LNCaP clone FGC (cell line): ENCODE measurements at regions not wholly inside any gene's neighbourhood (a gene's known extent, or its start where the extent isn't known, plus 50 kb on each side); places are given as distances from the start of the nearest gene placed in this dataset.

ENCODE experiments used
- DNase-seq: peaks from one replicate; pipeline ENCODE4 v3.0.0-alpha.2; 2011; ENCODE audit warnings: low read depth
- H3K4me3 ChIP-seq: 2 replicates; pipeline ENCODE4 v1.5.1; 2011; ENCODE audit warnings: mild to moderate bottlenecking, low read depth, low read length, control low read depth
- TF ChIP-seq, protein P1 (sequence below): IDR thresholded peaks from 2 replicates; pipeline ENCODE4 v1.5.1; 2012; ENCODE audit warnings: mild to moderate bottlenecking; ENCODE audit not compliant: control insufficient read depth, insufficient read depth; ENCODE audit errors: extremely low read depth

DNA sequence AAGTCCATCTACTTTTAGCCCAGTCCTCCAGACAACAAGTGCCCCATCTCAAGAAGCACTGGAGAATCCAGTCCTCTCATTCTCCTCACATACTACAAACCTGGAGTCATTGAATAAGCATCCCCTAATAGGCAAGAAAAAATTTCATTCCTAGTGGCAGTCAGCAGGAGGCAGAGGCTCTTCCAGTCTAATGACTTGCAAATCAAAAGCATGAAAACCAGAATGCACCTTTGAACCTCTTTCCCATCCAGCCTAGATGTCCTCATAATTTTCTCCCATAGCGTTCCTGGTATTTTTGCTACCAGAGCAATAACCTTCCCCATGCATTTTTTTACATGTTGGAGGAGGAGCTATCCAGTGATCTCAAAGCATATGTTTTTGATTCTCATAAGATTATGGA, 252.6 kb downstream of the TTC32 start:
- DNase-seq: no peak

DNA sequence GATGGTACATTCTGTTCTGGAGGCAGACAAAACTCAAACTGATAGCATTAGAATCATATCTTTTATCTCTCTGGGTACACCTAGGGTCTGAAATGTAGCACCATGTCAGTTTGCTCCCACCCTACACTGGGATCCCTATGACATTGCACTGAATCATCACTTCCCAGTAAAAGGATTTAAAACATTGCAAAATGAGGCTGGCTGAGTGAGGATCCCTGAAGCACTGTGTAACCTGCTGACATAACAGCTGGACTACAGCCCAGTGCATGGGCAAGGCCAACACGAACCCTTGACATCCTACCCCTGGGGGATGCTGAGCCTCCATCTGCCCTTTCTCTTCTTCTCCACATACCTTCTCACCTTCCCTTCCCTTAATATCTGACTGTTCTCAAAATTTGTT, 253.2 kb downstream of the TTC32 start:
- TF ChIP-seq, protein P1, sequence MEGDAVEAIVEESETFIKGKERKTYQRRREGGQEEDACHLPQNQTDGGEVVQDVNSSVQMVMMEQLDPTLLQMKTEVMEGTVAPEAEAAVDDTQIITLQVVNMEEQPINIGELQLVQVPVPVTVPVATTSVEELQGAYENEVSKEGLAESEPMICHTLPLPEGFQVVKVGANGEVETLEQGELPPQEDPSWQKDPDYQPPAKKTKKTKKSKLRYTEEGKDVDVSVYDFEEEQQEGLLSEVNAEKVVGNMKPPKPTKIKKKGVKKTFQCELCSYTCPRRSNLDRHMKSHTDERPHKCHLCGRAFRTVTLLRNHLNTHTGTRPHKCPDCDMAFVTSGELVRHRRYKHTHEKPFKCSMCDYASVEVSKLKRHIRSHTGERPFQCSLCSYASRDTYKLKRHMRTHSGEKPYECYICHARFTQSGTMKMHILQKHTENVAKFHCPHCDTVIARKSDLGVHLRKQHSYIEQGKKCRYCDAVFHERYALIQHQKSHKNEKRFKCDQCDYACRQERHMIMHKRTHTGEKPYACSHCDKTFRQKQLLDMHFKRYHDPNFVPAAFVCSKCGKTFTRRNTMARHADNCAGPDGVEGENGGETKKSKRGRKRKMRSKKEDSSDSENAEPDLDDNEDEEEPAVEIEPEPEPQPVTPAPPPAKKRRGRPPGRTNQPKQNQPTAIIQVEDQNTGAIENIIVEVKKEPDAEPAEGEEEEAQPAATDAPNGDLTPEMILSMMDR: no peak
- no peak overlapping the region for H3K4me3 ChIP-seq
- DNase-seq: no peak

More for the DNA sequence above, 252.6 kb downstream of the TTC32 start:
- TF ChIP-seq, protein P1: no peak
- H3K4me3 ChIP-seq: no peak overlapping the region

DNA sequence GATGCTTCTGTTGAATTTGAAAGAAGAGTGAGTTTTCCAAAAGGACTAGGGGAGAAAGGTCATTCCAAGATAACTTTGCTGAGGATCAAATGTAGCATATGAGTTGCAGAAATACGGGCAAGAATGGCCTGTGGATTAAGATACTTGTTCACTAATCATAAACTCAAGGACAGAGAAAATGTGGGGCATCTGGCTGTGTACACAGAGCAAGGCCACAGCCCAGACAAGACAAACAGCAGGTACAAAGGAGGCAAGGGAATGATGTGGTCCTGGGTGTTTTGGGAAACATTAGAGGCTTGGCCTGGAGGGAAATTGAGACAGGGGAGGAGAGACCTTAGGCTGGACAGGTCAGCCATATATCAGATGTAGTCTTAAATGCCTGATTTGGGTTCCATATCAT, 254.8 kb downstream of the TTC32 start:
- TF ChIP-seq, protein P1: no peak
- DNase-seq: no peak
- H3K4me3 ChIP-seq: no peak overlapping the region

DNA sequence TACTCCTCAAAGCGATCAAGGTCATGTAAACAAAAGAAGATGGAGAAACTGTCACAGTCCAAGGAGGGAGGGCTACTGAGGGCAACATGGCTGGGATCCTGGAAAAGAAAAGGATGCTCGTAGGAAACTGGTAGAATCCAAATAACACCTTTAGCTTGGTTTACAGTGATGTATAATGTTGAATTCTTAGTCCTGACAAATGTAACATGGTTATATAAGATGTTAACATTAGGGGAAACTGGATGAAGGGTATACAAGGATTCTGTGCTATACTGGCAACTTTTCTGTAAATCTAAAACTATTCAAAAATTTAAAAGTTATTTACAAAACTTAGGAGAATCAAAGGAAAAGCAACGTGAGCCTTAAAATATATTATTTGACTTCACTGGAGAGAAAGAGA, 257.0 kb downstream of the TTC32 start:
- H3K4me3 ChIP-seq: no peak overlapping the region
- no peak for DNase-seq
- TF ChIP-seq, protein P1: no peak

DNA sequence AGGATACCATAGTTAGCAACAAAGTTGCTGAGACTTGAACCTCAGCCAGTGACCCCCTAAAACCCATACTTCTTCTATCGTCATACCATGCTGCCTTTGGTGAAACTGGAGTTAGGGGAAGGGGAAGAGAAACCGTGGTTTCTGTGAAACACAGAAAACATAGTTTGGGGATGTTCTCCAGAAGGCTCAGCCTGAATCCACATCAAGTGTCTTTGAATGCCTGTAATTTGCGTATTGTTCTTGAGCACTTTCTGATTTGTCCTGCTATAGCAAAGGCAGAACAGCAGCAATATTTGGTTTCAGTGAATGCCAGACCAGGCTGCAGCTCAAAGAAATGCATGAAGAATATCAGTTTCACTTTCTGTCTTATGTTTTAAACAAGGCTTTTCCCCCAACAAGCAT, 258.7 kb downstream of the TTC32 start:
- H3K4me3 ChIP-seq: no peak overlapping the region
- no peak for DNase-seq
- TF ChIP-seq, protein P1: no peak

DNA sequence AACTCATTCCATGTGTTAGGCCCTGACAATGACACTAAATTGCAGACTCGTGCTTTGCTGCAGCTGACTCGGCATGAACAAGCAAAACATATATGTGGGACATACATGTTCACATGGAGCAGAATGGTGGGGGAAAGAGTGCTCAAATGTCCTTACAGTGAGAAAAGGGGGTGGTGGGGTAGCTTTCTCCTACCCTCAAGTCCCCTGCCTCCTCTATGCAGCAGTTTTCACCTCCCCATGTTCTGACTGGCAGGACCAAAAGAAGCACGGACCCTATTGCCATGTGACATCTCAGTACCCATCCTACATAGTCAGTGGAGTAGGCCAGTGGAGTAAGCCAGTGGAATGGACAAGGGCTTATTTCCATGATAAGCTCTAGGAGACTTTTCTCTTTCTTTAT, 259.3 kb downstream of the TTC32 start:
- TF ChIP-seq, protein P1: no peak
- H3K4me3 ChIP-seq: no peak overlapping the region
- no peak for DNase-seq

DNA sequence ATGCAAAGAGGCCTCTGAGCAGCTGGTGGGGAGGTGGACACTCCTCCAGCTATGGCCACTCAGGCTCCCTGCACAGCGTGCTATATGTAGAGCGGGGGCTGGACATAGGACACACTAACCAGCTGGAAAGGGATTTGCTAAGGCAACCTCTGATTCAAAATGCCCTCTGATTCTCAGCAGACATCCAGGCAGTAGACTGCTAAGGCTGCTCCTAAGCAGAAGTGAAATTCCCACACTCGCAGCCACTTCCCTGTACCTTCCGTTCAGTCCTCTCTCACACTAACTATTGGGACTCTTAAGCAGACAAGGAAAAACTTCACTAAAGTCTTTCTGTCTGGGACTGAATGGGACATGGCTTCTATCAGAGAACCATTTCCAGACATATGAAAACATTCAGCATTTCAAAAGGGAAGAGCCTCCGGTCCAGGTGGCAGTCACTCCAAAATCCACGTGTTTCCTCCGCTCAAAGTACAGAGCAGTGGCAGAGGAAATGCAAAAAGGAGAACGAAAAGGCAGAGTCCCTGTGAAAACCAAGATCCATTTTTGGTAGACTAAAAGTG, 265.8 kb downstream of the TTC32 start:
- no peak overlapping the region for H3K4me3 ChIP-seq
- TF ChIP-seq, protein P1: no peak
- DNase-seq: no peak
